NCI-H2107 treated with DMSO at 0.1 percent for 48 hours (cell line): ENCODE measurements at regions not wholly inside any gene's neighbourhood (a gene's known extent, or its start where the extent isn't known, plus 50 kb on each side); places are given as distances from the start of the nearest gene placed in this dataset.

Experiments used
- DNase-seq: peaks from one replicate; lab custom pipeline; 2025; ENCODE audit not compliant: unreplicated experiment; lab: John Stamatoyannopoulos, UW

GRCh38 chr9:109549386-109549785 lies 51.3 kb upstream of the PTPN3 start:
- DNase-seq, result no peak

GRCh38 chr9:109551651-109552050 lies 53.5 kb upstream of the PTPN3 start:
- DNase-seq, result no peak

GRCh38 chr9:109555215-109555614 lies 57.1 kb upstream of the PTPN3 start:
- DNase-seq, result no peak

GRCh38 chr9:109556061-109556460 lies 58.0 kb upstream of the PTPN3 start:
- DNase-seq, result no peak

GRCh38 chr9:109556786-109557185 lies 58.7 kb upstream of the PTPN3 start:
- DNase-seq, result no peak

GRCh38 chr9:109557481-109557880 lies 59.4 kb upstream of the PTPN3 start:
- DNase-seq, result no peak

- DNase-seq, result no peak
These were observed 60.6 kb upstream of the PTPN3 start for GRCh38 chr9:109558718-109559151.

GRCh38 chr9:109560470-109561132 lies 62.5 kb upstream of the PTPN3 start:
- DNase-seq, result no peak

GRCh38 chr9:109561137-109561536 lies 63.0 kb upstream of the PTPN3 start:
- no peak for DNase-seq

- no peak for DNase-seq
These were observed 70.0 kb upstream of the PTPN3 start for GRCh38 chr9:109568089-109568488.

GRCh38 chr9:109568568-109569210 lies 70.6 kb upstream of the PTPN3 start:
- DNase-seq, result no peak

GRCh38 chr9:109574061-109574882 lies 76.2 kb upstream of the PTPN3 start:
- peak; percentile 70 for DNase-seq

- DNase-seq, result no peak
These were observed 78.7 kb upstream of the PTPN3 start for GRCh38 chr9:109576762-109577161.

- no peak for DNase-seq
These were observed 81.3 kb upstream of the PTPN3 start for GRCh38 chr9:109579191-109579948.

- DNase-seq, result no peak
These were observed 84.3 kb upstream of the PTPN3 start for GRCh38 chr9:109582386-109582785.

GRCh38 chr9:109584205-109584604 lies 86.1 kb upstream of the PTPN3 start:
- DNase-seq, result no peak

- DNase-seq, result peak; percentile 52
These were observed 87.7 kb upstream of the PTPN3 start for GRCh38 chr9:109585796-109586195.

GRCh38 chr9:109586993-109587392 lies 88.9 kb upstream of the PTPN3 start:
- DNase-seq, result no peak

- peak; percentile 62 for DNase-seq
These were observed 90.3 kb upstream of the PTPN3 start for GRCh38 chr9:109588415-109588814.

GRCh38 chr9:109590966-109591365 lies 92.9 kb upstream of the PTPN3 start:
- no peak for DNase-seq

GRCh38 chr9:109591691-109592090 lies 93.6 kb upstream of the PTPN3 start:
- DNase-seq, result no peak
